Dendritic cell treated with granulocyte-macrophage colony-stimulating factor and Interleukin-4, amounts not matched to agents 40 ng/mL and 50 ng/mL, for 4 days (primary cell): ENCODE measurements at regions not wholly inside any gene's neighbourhood (a gene's known extent, or its start where the extent isn't known, plus 50 kb on each side); places are given as distances from the start of the nearest gene placed in this dataset.

Experiments
- H3K27ac Mint-ChIP-seq: one replicate; pipeline ENCODE4 v1.8.0; 2022; ENCODE audit warnings: mild to moderate bottlenecking, mixed read lengths
- H3K27me3 Mint-ChIP-seq: one replicate; pipeline ENCODE4 v1.8.0; 2022; ENCODE audit warnings: mild to moderate bottlenecking, mixed read lengths
- H3K36me3 Mint-ChIP-seq: one replicate; pipeline ENCODE4 v1.8.0; 2022; ENCODE audit warnings: low read depth, mixed read lengths
- H3K4me1 Mint-ChIP-seq: one replicate; pipeline ENCODE4 v1.8.0; 2022; ENCODE audit warnings: low read depth, mixed read lengths
- H3K4me3 Mint-ChIP-seq: one replicate; pipeline ENCODE4 v1.8.0; 2022; ENCODE audit warnings: mild to moderate bottlenecking, moderate library complexity, mixed read lengths
- H3K9me3 Mint-ChIP-seq: one replicate; pipeline ENCODE4 v1.8.0; 2022; ENCODE audit warnings: mixed read lengths
- intact Hi-C: fragments of 100-400 bp; cut with micrococcal nuclease; formaldehyde crosslinking; loops from one replicate; pipeline ENCODE4 v1.15.0; 2022

DNA sequence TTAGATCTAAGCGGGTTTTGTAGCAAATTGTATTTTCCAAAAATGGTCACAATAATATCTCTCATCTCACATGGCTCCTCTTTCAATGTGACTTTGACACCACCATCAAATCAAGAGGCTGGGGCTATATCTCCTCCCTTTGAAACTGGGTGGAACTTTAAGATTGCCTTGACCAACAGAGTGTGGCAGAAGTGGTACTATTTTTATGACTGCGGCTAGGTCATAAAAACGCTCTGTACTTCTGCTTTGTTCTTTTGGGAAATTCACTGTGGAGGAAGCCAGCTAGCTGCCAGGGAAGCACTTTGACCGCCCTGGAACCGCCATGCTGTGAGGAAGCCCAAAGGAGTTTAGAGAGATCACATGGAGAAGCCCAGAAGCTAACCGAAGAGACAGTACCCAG lies 50.7 kb upstream of the ACOT11 start:
- peaks cover 24% of the 10 kb centered on the region for H3K9me3 Mint-ChIP-seq
- H3K4me1 Mint-ChIP-seq: peaks cover 5% of the 10 kb centered on the region
- intact Hi-C loops: loop anchor here (10.0 kb wide), 1 partner anchor 317 kb away; no protein-coding TSS in a partner anchor
- H3K27me3 Mint-ChIP-seq: peaks cover 53% of the 10 kb centered on the region
- no peak overlapping the region for H3K27ac Mint-ChIP-seq
- no peak overlapping the region for H3K4me3 Mint-ChIP-seq
- no peaks in the 10 kb centered on the region for H3K36me3 Mint-ChIP-seq

DNA sequence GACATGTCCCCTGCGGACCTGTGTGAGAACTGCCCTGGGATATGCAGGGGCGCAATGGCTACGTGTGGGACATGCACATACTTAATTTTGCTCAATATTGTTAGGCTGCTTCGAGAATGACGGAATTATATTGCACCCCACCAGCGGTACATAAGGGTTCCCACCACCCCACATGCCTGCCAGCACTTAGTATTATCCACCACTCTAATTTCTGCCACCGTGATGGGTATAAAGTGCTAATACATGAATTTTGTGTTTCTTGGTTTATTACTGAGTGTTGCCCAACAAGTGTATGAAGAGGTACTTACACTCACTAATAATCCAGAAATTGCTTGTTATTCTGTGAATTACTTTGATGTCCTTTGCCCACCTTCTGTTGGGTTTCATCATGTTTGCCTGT lies 52.1 kb upstream of the ACOT11 start:
- H3K4me1 Mint-ChIP-seq: peaks cover 6% of the 10 kb centered on the region
- intact Hi-C loops: loop anchor here (10.0 kb wide), 1 partner anchor 319 kb away; no protein-coding TSS in a partner anchor
- H3K27ac Mint-ChIP-seq: no peak overlapping the region
- H3K9me3 Mint-ChIP-seq: peaks cover 24% of the 10 kb centered on the region
- H3K4me3 Mint-ChIP-seq: no peak overlapping the region
- H3K27me3 Mint-ChIP-seq: peaks cover 52% of the 10 kb centered on the region
- H3K36me3 Mint-ChIP-seq: no peaks in the 10 kb centered on the region

DNA sequence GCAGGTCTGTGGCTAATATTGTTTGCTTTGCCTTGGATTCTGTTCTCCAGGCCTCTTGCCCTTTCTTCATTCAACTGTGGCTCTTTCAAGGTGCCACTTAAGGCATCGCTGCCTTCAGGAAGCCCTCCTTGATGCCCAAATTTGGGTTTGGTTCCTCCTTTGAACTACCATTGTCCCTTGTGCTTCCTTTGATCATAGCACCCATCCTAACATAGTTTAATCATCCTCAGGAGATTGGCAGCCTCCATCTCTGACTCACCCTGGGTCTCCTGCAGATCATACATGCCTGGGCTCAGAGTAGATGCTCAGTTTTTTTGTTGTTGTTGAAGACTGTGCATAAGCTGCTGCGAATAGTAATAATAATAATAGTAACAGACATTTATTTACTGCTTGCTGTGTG lies 54.4 kb upstream of the ACOT11 start:
- intact Hi-C loops: loop anchor here (10.0 kb wide), 1 partner anchor 321 kb away; no protein-coding TSS in a partner anchor
- Mint-ChIP-seq H3K27me3 (peaks cover 35% of the 10 kb centered on the region), H3K4me1 (peaks cover 15% of the 10 kb centered on the region), H3K9me3 (peaks cover 23% of the 10 kb centered on the region), H3K27ac (no peak overlapping the region), H3K36me3 (no peaks in the 10 kb centered on the region), H3K4me3 (no peak overlapping the region)

DNA sequence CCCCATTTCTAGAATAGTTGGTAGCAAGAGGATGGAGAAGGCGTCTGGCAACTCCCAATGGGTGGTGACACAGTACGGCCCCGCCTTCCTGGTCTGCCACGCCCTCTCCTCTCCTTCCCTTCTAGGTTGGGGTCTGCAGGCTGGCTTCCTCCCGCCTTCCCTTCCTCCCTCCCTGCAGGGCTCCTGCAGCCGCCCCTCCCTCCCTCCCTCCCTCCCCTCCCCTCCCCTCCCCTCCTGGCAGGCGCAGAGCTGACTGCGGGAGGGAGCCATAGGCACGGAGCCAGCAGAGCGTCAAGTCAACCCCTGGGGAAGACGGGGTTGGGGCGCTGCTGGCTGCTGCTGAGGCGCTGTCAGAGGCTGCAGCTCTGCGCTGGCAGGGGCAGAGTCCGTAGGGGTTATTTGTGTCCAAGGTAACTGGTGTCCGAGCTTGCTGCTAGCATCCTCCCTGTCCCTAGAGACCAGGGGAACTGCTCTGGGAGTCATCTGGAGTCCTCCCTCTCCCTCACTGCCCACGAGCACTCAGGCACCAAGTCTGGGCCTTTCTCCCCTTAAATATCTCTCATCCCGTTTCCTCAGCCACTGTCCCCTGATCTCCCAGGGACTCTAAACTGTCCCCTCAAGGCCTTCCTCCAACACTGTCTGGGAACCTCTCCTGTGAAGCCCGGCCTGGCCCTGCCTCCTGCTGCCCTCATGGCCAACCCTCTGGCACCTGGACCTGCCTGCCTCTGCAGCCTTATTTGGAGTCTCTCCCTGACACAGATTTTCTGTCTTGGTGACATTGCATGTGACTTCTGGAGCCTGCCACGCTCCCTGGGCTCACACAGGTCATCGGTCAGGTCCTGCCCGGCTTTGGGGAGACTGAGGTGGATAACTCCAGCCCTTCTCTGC lies 57.4 kb upstream of the ACOT11 start:
- intact Hi-C loops: loop anchor here (10.0 kb wide), 1 partner anchor 324 kb away; no protein-coding TSS in a partner anchor
- Mint-ChIP-seq H3K36me3 (no peaks in the 10 kb centered on the region), H3K4me3 (no peak overlapping the region), H3K9me3 (no peaks in the 10 kb centered on the region), H3K4me1 (peaks cover 41% of the 10 kb centered on the region), H3K27ac (no peak overlapping the region), H3K27me3 (peaks cover 32% of the 10 kb centered on the region)

DNA sequence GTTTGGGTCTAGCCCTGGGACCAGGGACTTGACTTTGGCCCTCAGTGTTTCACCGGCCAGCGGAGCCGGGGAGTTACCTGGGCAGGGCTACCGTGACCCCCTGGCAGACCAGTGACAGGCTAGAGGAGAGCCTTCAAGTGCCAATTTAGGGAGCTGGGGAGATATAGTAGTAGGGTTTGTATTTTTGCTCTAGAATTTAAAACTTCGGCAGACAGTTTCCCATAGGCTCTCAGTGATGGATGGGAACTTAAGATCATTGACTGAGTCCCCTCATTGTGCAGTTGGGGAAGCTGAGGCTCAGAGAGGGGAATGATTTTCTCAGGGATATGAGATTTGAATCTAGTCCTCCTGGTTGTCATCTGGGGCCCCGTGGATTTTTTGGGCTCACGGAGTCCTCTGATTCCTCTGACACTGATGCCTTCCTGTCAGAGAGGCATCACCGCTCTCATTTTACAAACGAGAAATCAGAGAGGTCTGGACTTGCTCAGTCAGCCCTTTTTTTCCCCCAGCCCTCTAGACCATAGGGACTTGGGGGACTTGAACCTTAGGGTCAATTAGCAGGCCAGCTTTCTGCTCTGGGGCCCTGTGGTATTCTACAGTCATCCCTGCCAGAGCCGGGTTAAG lies 58.3 kb upstream of the ACOT11 start:
- peaks cover 50% of the 10 kb centered on the region for H3K4me1 Mint-ChIP-seq
- peaks cover 33% of the 10 kb centered on the region for H3K27me3 Mint-ChIP-seq
- intact Hi-C loops: loop anchor here (2.0 to 10.0 kb wide), 4 partner anchors 177 to 419 kb away; no protein-coding TSS in a partner anchor
- H3K27ac Mint-ChIP-seq: peak overlapping the region; percentile 90
- H3K9me3 Mint-ChIP-seq: no peaks in the 10 kb centered on the region
- H3K4me3 Mint-ChIP-seq: no peak overlapping the region
- no peaks in the 10 kb centered on the region for H3K36me3 Mint-ChIP-seq

DNA sequence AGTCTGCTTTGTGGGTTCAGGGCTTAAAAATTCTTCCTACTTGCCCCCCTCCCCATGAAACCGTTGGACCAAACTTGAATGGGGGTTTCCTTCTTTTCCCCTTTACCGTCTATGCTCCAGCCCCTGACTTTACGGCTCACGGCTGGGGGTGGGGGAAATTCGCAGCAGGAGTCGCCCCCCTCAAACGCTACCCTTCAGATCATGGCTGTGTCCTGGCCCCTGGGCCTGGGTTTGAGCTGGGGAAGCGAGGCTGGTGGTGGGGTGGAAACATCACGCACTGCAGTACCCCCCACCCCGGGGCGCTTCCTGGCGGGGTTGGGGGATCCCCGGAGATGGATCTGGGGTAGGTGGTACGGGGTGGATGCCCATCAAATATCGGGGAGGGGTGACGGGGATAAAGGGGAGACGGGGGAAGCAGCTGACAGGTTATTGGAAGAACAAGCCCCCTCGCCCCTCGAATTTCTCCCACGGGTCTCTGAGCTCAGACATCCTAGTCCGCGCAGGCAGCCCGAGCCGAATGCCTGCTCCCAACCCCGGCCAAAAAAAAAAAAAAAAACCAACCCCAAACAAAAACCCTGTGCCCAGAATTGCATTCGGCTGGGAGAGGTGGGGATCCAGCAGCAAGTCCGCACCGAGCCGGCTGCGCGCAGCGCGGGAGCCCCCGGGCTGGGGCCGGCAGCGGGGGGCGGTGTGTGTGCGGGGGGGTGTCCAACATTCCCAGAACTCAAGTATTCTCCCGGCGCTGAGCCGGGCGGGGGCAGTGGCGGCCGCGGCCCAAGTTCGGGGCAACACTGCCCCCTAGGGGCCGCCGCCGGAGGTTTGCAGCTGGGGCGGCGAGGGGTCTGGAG lies 59.0 kb upstream of the ACOT11 start:
- peak overlapping the region; percentile 81 for H3K4me3 Mint-ChIP-seq
- H3K27ac Mint-ChIP-seq: peak overlapping the region; percentile 90
- H3K4me1 Mint-ChIP-seq: peaks cover 54% of the 10 kb centered on the region
- intact Hi-C loops: loop anchor here (1.0 to 10.0 kb wide), 4 partner anchors 82 to 418 kb away; no protein-coding TSS in a partner anchor
- no peaks in the 10 kb centered on the region for H3K9me3 Mint-ChIP-seq
- H3K27me3 Mint-ChIP-seq: peaks cover 30% of the 10 kb centered on the region
- no peaks in the 10 kb centered on the region for H3K36me3 Mint-ChIP-seq

DNA sequence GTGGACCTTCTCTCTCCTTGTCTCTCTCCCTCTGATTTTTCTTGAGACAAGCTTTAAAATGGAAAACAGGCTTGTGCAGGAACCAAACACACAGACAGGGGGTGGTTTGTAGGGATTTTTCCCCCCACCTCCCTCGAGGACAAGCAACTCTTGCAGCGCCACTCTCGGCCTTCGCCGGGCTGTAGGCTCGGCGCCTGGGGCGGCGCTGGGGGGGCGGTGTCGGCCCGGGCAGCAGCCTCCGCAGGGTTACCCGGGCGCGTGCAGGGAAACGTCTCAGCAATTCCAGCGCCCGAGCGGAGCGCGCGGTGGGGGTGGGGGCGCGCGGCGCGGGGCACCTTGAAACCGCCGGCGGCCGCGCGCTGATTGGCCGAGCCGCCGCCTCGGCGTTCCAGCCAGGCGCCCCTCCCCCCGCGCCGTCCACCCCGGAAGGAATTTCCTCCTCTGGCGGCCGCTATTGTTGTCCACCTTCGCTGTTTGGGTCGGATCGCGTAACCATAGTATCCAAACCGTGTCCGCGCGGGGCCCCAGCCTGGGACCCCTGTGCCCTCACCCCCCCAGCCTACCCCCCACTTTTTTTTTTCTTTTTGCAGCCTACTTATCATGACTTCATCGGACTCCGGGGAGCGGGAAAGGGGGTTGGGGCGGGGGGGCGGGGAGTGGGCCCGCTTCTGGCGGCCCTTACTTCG lies 59.8 kb upstream of the ACOT11 start:
- Mint-ChIP-seq H3K36me3 (no peaks in the 10 kb centered on the region), H3K27ac (peak overlapping the region; percentile 90), H3K9me3 (no peaks in the 10 kb centered on the region), H3K4me3 (peak overlapping the region; percentile 81), H3K4me1 (peaks cover 58% of the 10 kb centered on the region), H3K27me3 (peaks cover 29% of the 10 kb centered on the region)
- intact Hi-C loops: loop anchor here (1.0 to 10.0 kb wide), 4 partner anchors 81 to 417 kb away; no protein-coding TSS in a partner anchor

DNA sequence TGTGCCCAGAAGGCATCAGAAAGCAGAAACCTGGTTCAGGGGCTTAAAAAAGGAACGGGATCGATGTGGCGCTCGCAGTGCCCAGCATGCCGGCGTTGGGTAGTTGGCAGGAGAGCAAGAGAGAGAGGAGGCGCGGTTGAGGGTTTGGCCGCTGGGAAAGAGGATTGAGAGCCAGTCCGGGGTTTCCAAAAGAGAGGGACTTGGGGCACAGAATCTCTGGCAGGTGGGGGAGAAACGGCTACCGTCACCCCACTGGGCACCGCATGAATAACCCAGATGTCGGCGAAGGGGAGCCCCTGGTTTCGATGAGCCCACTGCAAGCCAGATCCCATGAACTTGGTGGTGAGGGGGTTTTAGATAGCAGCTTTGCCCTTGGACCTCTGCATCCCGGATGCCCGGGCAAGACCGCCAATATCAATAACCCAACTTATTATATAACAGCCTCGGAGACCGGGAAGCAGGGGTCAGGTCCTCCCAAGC lies 60.4 kb upstream of the ACOT11 start:
- H3K4me1 Mint-ChIP-seq: peaks cover 58% of the 10 kb centered on the region
- H3K36me3 Mint-ChIP-seq: no peaks in the 10 kb centered on the region
- H3K27me3 Mint-ChIP-seq: peaks cover 29% of the 10 kb centered on the region

DNA sequence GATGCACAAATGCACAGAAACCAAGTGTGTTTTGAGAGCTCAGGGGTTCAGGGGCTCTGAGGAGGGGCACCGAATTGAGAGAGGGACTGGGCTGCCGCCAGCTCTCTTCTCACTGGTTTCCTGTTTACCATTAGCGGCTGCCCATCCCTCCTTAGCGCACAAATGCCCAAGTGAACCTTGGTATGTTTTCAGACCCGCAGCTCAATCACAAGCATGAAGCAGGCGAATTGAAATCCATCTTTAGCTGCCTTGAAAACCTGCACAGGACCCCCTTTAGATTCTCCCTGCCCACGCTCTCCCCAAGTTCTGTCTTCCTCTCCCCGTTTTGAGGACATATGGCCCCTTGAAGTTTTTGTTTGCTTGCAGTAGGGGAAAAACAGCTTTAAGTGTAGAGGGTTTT lies 61.1 kb upstream of the ACOT11 start:
- Mint-ChIP-seq H3K4me3 (no peak overlapping the region), H3K4me1 (peaks cover 61% of the 10 kb centered on the region), H3K36me3 (no peaks in the 10 kb centered on the region), H3K9me3 (no peaks in the 10 kb centered on the region), H3K27ac (peak overlapping the region; percentile 90), H3K27me3 (peaks cover 29% of the 10 kb centered on the region)
- intact Hi-C loops: loop anchor here (5.0 to 10.0 kb wide), 2 partner anchors 175 to 262 kb away; no protein-coding TSS in a partner anchor

More for the DNA sequence above, 60.4 kb upstream of the ACOT11 start:
- intact Hi-C loops: loop anchor here (1.0 to 10.0 kb wide), 4 partner anchors 80 to 417 kb away; no protein-coding TSS in a partner anchor
- H3K27ac Mint-ChIP-seq: peak overlapping the region; percentile 90
- peak overlapping the region; percentile 71 for H3K4me3 Mint-ChIP-seq
- H3K9me3 Mint-ChIP-seq: no peaks in the 10 kb centered on the region

DNA sequence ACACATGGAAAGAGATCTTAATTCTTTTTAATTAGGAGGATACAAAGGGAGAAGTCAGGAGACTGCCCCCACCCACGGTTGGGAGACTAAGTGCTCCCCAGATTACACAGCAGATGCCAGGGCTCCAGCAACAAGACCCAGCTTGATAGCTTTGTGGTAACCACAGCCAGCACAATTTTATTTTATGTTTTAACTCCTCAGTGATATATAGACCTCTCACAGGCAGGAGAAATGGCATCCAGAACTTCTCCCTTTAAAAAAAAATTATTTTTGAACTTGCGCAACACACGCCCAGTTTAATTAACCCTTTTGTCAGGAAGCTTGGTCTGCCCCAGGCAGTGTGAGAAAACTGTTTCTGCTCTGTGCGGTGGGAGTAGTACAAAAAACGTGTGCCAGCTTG lies 62.6 kb upstream of the ACOT11 start:
- Mint-ChIP-seq H3K4me3 (peak overlapping the region; percentile 44), H3K27ac (peak overlapping the region; percentile 68), H3K4me1 (peaks cover 70% of the 10 kb centered on the region)

DNA sequence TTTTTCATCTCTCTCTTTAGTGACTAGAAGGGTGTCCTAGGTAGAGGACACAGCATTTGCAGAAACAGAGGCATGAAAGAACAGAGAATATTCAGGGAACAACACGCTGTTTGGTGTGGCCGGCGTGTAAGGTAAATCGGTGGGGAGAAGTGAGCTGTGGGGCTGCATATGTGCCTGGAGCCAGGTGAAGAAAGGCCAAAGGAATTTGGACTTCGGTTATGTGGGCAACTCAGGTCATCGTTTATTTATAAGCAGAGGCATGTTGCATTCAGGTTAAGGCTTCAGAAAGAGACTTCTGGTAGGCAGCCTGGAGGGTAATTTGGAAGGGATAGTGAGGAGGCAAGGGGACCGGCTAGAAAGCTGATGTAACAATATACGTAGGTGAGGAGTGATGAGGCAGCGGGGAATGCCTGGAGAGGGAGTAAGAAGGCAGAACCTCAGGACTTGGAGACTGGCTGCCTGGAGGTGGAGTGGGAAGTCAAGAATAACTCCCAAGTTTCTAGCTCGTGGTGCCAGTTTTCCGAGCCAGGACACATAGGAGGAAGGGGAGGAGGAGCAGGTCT lies 64.1 kb upstream of the ACOT11 start:
- Mint-ChIP-seq H3K27me3 (peaks cover 23% of the 10 kb centered on the region), H3K4me3 (no peak overlapping the region), H3K27ac (peak overlapping the region; percentile 23), H3K9me3 (no peaks in the 10 kb centered on the region), H3K36me3 (no peaks in the 10 kb centered on the region), H3K4me1 (peaks cover 78% of the 10 kb centered on the region)
- intact Hi-C loops: loop anchor here (10.0 kb wide), 1 partner anchor 259 kb away; no protein-coding TSS in a partner anchor

More for the DNA sequence above, 62.6 kb upstream of the ACOT11 start:
- intact Hi-C loops: loop anchor here (5.0 to 10.0 kb wide), 2 partner anchors 173 to 261 kb away; no protein-coding TSS in a partner anchor
- Mint-ChIP-seq H3K9me3 (no peaks in the 10 kb centered on the region), H3K27me3 (peaks cover 20% of the 10 kb centered on the region), H3K36me3 (no peaks in the 10 kb centered on the region)

DNA sequence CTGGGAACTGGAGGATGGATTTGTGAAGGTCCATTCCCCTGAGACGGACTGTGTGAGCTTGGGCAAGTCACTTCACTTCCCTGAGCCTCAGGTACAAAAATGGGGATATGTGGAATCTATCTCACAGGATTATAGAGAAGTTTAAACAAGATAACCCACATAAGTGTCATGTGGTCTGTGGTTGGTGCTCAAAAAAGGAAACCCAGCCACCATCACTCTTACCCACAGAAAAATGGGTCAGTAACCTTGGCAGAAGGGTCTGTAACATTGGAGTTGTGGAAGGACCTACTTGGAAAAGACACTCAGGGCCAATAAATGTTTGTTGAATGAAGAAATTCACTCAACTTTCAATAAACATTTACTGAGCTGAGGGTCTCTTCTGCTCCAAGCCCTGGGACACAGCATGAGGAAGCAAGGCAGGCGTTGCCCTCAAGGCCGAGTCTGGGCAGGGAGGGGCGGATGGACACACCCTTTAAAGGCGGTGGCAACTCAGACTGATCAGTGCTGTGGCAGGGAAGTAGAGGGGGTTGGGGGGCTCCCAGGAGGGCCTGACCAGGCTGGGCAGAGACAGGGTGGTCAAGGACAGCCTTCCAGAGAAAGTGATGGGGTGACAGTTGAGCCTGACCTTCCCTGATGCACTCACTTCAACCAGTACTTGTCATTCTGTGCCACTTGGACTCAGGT lies 66.7 kb upstream of the ACOT11 start:
- no peaks in the 10 kb centered on the region for H3K9me3 Mint-ChIP-seq
- no peaks in the 10 kb centered on the region for H3K36me3 Mint-ChIP-seq
- intact Hi-C loops: loop anchor here (10.0 kb wide), 1 partner anchor 257 kb away; no protein-coding TSS in a partner anchor
- H3K27ac Mint-ChIP-seq: peak overlapping the region; percentile 79
- H3K4me3 Mint-ChIP-seq: peak overlapping the region; percentile 38
- peaks cover 18% of the 10 kb centered on the region for H3K27me3 Mint-ChIP-seq
- H3K4me1 Mint-ChIP-seq: peaks cover 72% of the 10 kb centered on the region
